SU-DHL-6 (cell line): ENCODE measurements at regions not wholly inside any gene's neighbourhood (a gene's known extent, or its start where the extent isn't known, plus 50 kb on each side); places are given as distances from the start of the nearest gene placed in this dataset.

Experiments used
- EZH2phosphoT487 ChIP-seq: fragments of 200-600 bp; sonication (generic), shearing (Covaris generic); conservative IDR thresholded peaks from 2 replicates; pipeline ENCODE4 v1.6.1; 2018; ENCODE audit warnings: mild to moderate bottlenecking, antibody characterized with exemption, low read length, moderate library complexity, mixed read lengths
- TF ChIP-seq, protein P1 (sequence below): fragments of 200-600 bp; sonication (generic); IDR thresholded peaks from one replicate; pipeline ENCODE4 v1.5.1; 2017; ENCODE audit warnings: antibody characterized with exemption, mild to moderate bottlenecking, low read length, moderate library complexity; ENCODE audit not compliant: insufficient read depth, poor library complexity, severe bottlenecking

DNA sequence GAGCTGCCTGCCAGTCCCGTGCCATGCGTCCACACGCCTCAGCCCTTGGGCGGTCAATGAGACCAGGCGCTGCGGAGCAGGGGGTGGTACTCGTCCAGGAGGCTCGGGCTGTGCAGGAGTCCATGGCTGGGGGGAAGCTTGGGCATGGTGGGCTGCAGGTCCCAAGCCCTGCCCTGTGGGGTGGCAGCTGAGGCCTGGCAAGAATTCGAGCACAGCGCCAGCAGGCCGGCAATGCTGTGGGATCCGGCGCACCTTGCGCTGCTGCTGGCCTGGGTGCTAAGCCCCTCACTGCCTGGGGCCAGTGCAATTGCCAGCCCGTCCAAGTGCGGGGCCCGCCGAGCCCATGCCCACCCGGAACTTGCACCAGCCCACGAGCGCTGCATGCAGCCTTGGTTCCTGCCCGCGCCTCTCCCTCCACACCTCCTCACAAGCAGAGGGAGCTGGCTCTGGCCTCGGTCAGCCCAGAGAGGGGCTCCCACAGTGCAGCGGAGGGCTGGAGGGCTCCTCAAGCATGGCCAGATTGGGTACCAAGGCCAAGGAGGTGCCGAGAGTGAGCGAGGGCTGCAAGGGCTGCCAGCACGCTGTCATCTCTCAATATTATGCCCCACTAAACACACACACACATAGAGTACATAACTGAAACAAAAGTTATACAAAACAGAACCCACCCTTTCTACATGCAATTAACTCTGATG is 307.7 kb downstream of the LMO4 start:
- TF ChIP-seq, protein P1, sequence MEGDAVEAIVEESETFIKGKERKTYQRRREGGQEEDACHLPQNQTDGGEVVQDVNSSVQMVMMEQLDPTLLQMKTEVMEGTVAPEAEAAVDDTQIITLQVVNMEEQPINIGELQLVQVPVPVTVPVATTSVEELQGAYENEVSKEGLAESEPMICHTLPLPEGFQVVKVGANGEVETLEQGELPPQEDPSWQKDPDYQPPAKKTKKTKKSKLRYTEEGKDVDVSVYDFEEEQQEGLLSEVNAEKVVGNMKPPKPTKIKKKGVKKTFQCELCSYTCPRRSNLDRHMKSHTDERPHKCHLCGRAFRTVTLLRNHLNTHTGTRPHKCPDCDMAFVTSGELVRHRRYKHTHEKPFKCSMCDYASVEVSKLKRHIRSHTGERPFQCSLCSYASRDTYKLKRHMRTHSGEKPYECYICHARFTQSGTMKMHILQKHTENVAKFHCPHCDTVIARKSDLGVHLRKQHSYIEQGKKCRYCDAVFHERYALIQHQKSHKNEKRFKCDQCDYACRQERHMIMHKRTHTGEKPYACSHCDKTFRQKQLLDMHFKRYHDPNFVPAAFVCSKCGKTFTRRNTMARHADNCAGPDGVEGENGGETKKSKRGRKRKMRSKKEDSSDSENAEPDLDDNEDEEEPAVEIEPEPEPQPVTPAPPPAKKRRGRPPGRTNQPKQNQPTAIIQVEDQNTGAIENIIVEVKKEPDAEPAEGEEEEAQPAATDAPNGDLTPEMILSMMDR: no peak
- TF ChIP-seq EZH2phosphoT487: no peak
